GM21526 (cell line): ENCODE measurements at regions not wholly inside any gene's neighbourhood (a gene's known extent, or its start where the extent isn't known, plus 50 kb on each side); places are given as distances from the start of the nearest gene placed in this dataset.

Source experiments
- ATAC-seq: cut with Tn5 transposase; IDR thresholded peaks from one replicate; pipeline ENCODE4 v1.9.1; 2021; ENCODE audit warnings: moderate library complexity; ENCODE audit not compliant: unreplicated experiment, low FRiP score

DNA sequence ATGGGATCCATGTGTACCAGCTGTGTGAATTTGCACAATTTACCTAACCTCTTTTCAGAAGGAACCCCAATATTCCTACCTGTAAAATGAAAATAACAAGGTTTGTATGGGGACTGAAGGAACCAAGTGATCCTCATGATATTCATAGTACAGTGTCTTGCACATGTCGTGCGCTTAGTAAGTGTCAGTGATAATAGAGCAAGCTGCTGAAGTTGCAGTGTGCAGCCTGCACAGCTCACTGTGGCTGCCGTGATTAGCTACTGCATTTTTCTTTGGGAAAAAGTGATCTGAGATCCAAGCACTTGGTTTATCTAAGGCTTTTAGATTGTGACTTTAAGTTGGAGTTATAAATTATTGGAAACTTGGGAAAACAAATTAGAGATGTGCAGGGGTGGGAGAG lies 135.9 kb upstream of the FRY start:
- no peak for ATAC-seq

DNA sequence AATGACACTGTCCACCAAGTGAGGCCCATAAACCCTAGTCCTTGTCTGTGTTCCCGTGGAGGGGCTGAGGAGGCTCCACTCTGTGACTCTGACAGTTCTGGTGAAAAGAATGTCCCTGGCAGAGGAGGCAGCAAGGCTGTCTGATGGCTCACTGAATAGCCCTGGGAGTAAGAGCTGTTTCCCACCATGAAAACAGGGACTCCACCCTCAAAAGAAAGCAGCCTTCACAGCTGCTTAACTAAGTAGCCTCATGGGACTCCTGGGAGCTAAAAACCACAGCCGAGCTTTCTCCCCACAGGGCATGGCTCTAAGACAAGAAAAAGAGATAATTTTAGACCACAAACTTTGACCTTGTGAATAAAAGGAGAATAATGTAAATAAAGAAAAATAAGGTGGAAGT lies 135.1 kb upstream of the FRY start:
- ATAC-seq: no peak

DNA sequence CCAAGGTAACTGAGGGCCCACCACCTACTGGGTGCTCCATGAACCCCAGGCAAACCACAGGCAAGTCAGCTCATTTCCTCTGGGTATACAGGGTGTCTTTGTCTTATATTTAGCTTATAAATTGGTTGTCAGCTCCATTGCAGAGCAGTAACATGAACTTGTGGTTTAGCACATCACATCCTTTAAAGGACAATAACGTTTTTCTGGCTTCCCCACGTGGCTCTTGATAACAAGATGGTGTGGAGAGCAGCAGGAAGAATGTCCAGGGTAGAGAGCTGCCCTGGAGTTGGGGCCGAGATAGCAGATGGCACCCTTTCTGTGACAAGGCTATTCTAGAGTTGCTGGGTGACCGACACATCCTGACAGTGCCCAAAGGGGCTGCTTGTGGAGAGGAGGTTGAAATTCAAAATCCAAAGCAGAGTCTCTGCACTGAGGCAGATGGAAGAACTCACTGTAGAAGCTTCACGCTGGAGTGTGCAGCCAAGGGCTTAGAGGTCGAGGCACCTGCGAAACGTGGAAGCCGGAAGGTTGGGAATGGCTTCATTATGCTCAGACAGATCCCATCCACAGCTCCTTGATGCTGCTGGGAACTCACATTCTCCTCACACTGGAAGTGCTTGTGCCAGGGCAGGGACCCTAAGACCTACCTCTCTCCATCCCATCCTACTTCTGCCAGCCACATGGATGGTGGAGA lies 133.0 kb upstream of the FRY start:
- ATAC-seq: no peak

DNA sequence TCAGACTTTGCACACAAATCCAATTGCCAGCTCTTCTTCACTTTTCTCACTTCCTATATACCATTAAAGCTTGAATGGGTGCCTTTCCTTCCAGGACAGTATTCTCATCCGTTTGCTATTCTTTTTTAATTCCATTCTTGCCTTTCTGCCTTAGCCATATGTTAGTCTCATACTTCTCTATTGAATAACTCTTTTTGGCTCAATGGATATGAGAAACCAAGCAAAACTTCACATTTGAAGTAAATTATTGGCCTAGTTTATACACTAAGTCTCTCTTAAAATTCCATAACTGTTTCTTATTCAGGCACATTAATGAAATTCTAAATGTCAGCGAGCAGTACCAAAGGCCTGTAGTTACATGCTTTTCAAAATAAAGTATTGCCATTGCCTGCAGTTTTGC lies 129.6 kb upstream of the FRY start:
- ATAC-seq: no peak

DNA sequence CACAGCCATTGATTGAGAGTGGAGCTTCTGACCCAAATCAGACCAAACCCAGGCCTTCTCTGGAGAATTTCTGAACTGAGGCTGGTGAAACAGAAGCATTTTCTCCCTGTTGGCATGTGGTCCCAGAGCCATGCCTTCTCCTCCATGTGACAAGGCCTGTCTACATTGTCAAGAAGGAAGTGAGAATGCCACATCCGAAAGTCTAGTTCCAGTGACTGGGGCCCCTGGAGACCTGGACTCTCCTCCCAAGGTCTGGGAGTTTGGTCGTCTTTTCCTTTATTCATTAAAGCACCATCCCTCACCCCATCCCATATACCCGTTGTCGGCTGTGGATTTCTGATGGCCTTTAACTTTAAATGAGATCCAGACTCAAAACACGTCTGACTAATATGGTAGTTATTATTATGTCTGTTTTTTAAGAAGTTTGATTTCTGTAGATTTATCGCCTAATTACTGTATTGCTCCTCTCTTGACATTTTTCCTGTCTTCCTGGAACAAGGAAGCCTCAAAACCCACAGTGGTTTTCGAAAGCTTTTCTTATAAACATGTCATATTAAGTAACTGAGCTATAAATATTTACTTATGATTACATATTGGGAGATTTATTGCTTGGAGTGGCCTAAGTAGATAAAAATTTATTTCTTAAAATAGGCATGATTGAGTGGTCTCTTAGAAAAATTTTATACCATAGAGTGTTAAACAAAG lies 128.3 kb upstream of the FRY start:
- ATAC-seq: no peak

DNA sequence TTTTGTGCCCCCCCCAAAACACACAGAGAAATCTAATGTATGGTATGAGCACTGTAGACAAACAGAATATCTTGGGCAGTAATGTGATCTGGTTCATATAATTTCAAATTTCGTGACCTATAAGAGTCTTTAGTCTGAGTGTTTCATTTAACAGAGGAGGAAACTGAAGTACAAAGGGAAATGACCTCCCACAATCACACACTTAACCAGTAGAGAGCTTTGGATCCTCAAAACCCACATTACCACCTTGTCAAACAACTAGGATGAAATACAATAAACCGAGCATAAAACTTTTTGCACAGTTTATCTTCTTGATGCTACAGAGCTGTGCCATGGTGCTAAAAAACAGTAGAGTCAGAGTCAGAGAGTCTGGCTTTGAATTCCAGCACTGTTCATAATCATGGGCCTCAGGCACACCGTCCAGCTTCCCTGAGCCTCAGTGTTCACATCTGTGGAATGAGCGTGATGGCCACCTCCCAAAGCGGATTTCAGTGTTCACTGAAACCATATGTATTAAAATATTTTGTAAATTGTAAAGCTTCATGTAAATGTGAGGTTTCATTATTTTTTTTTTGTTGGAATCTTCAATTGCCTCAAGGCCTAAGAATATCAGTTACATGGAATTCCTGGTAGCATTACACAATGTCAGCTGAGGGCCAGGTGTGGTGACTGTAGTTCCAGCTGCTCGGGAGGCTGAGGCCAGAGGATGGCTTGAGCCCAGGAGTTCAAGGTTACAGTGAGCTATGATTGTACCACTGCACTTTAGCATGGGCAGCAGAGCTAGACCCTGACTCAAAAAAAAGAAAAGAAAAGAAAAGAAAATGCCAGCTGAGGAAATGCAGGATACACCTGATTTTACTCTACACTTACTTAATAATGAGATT lies 126.4 kb upstream of the FRY start:
- ATAC-seq: no peak

DNA sequence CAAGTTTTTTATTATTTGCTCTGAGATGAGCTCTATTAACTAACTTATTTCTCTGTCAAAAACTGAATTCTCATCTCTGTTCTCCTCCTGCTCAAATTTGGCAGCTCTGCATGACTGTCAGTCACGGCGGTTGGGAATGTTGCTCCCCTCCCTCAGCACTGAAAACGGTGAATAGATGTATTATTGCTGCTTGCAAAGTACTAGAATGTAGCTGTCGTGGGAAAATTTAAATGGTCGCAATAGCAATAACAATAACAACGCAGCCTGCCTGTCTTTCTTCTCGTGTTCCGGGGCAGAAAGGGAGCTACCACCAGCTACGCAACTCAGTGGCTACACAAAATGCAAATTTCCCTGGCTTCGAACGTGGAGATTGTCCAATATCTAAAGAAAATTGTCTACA lies 125.6 kb upstream of the FRY start:
- ATAC-seq: no peak

DNA sequence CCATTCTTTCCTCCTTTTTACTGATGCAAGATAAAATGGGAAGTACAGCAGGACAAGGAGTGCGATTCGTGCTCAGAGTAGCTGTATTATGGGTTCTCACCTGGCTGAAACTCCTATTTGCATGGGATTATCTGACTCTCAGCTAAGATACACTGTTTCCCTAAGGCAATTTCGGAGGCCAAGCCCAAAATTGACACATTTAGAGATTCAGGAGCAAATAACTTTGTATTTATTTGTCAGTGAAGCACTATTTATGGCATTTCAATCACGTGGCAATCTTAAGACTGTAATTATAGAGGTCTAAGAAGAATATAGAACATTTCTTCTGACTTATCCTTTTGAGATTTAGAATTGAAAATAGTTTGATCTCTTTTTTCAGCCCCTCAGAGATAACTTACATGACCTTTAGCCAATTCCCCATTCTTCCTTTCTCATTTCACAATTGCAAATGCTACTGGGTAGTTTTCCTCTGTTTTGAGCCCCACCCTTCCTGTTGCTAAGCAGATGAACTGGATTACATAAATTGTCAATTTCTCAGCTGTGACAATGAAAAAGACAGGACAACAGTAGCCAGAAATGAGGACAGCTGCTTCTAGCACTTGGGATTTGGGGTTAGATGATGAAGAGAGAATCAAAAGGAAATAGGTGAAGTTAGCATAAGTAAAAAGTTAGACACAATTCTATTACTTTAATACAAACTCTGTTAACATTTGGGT lies 122.7 kb upstream of the FRY start:
- ATAC-seq: no peak

DNA sequence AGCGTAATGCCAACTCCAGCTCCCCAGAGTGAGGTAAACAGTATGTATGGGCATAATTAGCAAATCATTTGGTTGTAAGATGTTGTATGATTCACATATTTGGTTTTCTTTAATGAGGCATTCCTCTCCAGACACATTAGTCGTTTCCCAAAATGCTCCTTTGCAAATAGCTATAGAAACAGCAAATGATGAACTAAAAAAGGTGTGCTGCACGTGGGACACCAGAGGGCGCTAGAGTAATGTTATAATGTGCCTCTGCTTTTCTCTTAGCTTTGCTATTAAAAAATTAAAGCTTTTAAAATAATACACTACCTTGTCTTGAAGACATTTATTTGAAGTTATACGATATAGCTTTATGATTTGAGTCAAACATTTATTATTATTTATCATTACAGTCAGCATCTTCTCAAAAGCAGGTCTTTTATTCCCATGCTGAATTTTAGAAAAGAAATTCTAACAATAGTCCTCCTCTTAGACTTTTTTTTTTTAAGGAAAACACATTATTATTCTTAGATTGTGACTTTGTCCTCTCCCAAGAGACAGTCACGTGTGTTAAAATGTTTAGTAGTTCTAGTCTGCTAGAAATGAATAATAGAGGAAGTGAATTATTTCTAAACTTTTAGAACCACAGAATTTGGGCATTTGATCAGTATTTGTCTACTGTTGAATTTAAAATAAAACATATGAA lies 121.6 kb upstream of the FRY start:
- no peak for ATAC-seq

DNA sequence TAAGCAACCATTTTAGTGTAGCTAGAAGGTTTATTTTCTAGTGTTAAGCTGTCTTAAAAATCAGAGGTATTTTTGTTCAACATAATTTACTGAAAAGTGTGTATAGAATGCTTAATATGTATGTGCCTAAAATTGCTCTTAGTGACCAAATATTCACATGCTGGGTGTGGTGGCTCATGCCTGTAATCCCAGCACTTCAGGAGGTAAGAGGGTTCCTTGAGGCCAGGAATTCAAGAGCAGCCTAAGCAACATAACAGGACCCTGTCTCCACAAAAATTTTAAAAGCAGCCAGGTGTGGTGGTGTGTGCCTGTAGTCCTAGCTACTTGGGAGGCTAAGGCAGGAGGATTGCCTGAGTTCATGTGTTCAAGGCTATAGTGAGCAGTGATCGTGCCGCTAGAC lies 120.9 kb upstream of the FRY start:
- no peak for ATAC-seq

DNA sequence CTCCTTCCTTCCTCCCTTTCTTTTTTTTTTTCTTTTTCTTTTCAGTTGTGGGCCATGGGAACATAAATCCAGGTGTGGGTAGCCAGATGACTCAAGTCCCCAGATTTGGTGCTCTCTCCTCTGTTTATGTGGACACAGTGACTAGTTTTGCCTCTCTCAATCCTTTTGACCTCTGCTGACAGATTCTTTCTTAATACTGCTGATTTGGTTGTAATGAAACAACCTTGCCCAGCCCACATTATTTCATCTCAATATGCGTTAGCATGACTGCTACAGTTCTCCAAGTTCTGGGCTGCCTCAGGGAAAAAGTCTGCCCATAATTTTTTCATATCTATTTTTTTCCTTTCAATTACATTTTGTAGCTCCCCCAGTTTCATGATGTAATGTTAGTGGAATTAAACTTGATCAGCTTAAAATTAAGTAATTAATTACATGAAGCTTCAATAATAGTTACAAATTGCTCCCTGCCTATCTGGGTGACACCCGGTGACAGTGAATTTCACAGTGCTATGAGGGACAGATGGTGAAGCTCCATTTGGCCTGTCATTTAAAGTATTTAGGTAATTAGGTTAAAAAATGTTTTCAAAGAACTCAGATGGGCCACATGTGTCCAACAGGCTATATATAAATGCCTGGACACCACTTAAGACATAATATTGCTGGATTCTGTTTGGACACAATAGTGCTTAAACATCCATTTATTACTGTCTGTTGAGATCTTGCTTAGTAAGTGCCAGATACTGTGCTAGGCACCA lies 118.8 kb upstream of the FRY start:
- ATAC-seq: no peak

DNA sequence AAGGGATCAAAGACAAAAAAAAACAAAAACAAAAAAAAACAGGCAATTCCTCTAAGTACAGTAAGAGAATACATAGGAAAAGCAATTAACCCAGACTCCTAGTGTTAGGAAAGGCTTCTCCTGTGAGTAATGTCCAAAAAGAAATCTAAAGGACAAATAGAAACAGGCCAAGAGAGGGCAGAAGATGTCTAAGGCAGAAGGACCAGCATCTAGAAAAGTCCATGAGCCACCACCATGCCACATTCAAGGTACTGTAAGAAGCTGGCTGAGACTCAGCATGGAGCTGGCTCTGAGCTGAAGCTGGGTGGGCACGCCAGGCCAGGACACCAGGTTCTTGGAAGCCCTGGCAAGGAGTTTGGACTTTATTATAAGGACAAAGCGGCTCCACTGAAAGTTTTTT lies 118.1 kb upstream of the FRY start:
- no peak for ATAC-seq

DNA sequence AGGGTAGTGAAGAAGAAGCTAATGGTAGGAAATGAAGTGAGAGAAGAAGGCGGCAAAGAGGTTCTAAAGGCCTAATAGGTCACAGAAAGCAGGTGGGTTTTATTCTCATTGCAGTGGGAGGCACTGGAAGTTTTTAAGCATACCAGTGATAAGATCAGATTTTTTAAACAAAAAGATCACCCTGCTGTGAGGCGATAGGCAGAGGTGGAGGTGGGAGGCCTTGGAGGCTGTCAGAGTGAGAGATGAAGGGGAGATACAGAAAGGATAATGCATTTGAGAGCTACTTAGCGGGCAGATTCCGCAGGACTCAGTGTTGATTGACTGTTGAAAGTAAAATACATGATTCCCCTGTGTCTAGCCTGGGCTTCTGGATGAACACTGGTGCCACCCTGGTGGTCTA lies 116.7 kb upstream of the FRY start:
- ATAC-seq: no peak

DNA sequence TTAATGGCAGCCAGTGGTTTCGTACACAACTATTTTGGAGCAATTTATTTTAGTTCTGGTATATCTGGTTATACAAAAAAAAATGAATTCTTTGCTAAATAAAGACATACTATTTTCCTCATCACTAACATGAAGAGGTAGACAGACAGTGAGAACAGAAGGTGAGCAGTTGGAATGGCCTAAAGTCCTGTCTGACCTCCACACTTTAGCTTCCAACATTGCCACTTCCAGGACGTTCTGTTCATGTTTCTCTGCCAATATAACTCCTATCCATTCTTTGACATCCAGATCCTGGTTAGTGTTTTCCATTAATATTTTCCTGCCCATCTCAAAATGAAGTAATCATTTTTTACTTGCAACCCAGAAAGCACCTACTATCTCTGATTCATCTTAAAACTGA lies 112.9 kb upstream of the FRY start:
- ATAC-seq: no peak

DNA sequence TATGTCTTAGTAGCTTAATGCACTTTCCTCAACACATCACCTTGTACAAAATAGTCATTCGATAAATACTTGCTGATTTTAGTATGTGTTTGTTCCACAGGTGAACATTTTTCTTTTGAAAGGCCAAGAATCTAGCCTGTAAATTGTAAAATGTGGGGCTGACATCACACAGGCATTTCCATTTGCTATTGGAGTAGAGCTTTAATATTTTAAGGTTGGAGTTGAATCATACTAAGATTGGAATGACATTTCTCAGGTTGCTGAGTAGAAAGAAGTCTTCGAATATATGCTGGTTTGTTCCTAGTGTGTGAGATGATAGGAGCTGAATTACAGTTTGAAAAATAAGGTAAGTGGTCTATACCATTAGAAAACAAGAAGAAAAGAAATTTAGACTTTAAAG lies 112.3 kb upstream of the FRY start:
- no peak for ATAC-seq

DNA sequence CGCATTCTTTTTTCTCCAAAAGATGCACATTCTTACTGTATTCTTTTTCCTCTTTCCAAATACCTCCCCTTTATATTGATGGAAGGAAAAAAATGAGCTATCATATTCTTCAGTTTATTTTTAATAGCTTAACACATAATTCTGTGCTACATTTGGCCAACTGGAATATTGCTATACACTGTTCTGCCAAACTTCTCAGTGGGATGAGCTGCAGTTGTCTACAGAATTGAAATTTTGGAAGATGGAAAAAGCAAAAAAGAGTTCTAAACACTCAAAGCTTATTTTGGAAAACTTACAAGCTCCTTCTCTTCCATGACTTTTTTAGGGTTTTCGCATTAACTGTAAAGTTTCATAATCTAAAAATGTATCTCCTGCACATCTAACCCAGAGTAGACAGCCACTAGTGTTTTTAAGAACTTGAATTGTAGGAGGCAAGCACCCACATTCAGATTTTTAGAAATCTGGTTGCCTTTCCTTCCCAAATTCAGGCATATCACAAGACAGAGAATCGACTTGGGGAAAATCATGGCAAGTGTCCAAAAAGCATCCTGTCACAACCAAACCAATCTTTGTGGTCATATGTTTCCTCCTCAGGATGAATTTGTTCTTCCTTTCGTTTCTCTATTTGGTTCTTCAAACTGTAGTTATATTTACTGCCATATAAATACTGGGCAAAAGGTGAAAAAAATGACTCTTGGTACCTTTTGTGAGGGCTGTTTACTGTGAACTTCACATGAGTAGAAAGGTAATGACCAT lies 111.4 kb upstream of the FRY start:
- ATAC-seq: no peak

DNA sequence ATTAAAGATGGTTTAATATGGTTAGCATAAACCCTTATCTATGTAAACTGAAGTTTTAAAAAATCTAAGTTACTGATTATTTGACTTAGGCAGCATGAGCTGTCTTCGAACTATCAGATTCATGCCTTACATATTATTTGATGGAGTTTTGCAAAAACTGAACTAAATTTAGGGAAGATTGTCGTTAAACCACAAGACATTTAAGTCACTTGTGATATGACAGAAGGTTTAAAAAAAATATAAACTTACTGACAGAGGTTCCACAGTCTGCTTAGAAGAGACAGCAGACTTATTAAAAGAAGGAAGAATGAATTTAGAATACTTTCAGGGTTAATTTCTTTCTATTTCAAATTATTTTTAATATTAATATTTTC lies 110.9 kb upstream of the FRY start:
- ATAC-seq: no peak

DNA sequence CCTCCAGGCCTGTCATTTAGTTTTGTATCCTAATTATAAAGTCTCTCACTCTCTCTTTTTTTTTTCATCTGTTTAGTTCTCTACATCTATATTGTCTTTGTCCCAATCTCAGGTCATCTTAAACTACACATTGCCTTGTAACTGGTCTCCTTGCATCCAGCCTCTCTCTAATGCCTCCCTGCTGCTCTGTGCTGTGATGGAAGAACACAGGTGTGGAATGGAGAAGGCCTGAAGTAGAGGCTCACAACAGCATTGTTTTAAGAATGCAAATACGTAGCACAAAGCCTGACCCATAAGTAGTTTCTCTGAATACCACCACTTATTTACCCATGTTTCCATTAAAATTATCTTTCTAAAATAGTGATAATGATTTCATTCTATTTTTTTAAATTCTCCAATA lies 108.8 kb upstream of the FRY start:
- no peak for ATAC-seq

DNA sequence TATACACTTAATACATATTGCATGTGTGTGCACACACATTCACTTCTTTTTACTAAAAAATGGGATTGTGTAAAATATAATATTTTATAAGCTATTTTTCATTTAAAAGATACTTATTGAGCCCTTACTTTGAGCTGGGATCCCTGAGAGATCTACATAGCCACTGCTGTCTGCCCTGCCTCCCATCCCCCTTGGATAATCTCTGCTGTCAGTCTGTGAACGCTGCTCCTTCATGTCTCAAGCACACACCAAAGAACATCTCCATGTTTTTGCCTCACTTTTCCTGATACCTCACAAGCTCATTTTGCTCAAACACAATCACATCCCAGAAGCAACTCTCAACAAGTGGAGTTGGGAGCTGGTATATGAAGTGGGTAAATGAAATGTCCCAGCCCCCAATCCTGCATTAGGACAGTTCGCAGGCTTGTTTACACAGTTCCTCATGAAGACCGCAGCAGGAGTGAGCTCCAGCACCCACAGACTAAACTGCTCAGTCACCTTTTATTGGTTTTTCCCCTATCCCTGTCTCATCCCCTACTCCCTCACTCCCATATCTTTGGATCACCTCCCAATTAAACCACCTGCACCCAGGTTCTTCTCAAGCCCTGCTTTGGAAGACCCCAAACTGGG lies 108.3 kb upstream of the FRY start:
- ATAC-seq: no peak
